ENCODE measurements at regions not wholly inside any gene's neighbourhood (a gene's known extent, or its start where the extent isn't known, plus 50 kb on each side); places are given as distances from the start of the nearest gene placed in this dataset.

DNA sequence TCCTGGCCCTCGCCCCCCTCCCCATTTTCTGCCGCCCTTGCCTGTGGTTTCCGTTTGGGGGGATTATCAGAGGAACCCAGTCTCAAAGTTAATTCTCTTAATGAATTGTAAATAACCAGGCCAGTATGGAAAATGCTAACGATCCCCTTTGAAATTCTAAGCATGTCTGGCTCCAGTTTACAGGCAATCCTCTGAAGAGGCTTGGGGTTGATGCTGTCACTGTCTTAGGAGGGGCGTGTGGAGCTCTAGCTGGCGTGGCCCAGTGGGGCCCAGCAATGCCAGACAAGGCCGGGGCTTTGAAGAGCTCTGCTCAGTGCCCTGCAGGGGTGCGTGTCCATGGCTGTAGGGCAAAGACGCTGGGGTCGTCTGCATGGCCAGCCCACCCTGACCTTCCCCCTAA is 164.6 kb downstream of the CYLD start:
- Mint-ChIP-seq H3K4me3 (no peak overlapping the region), H3K36me3 (no peaks in the 10 kb centered on the region), H3K27me3 (peaks cover 13 to 21% of the 10 kb centered on the region in 2 donors), H3K27ac (no peak overlapping the region), H3K4me1 (ENCODE audit: low read depth in 2 of 2) (no peaks in the 10 kb centered on the region), H3K9me3 (no peaks in the 10 kb centered on the region)
- DNase-seq (ENCODE audit: low spot score) = no peak
- no peak for ATAC-seq

DNA sequence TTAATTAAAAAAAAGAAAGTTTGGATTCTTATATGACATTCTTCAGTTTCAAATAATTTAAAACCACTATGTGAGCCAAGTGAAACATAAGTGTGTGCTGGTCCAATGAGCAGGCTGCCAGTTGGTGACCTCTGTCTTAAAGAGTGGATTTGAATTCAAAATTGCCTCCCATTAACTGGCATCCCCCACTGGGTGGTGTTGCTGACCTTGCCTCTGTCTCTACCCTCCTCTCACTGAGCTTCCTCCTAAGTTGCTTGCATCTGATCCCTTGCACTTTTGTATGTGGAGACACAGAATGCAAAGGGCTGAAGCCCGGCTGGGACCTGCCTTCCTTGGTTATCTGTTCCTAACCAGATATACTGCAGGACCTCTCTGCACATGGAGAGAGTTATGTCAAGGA is 160.6 kb downstream of the CYLD start:
- Mint-ChIP-seq H3K4me3 (no peak overlapping the region), H3K27me3 (peaks cover 7 to 29% of the 10 kb centered on the region in 2 donors), H3K4me1 (ENCODE audit: low read depth in 2 of 2) (no peaks in the 10 kb centered on the region), H3K27ac (no peak overlapping the region), H3K36me3 (no peaks in the 10 kb centered on the region), H3K9me3 (no peaks in the 10 kb centered on the region)
- DNase-seq (ENCODE audit: low spot score) = no peak
- no peak for ATAC-seq

DNA sequence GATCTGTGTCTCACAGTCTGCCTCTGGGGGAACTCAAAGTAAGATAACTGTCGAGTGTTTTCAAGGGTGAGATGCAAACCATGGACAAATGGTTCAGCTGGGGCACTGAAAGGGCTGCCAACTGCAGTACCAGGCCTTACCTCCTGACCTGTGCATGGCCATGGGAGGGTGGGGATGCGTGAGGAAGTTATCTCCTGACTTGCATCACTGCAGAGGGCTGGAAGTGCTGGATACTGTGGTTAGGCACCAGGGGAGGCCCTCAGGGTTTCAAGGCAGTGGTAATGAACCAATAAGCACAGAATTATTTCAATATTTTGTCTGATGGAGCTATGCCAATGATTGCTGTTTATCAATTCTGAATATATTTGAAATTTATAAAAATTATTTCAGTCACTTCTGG is 159.2 kb downstream of the CYLD start:
- Mint-ChIP-seq H3K27ac (no peak overlapping the region), H3K9me3 (no peaks in the 10 kb centered on the region), H3K27me3 (peaks cover 8 to 34% of the 10 kb centered on the region in 2 donors), H3K4me1 (ENCODE audit: low read depth in 2 of 2) (no peaks in the 10 kb centered on the region), H3K36me3 (peaks cover 5% of the 10 kb centered on the region), H3K4me3 (no peak overlapping the region)
- no peak for ATAC-seq
- no peak for DNase-seq (ENCODE audit: low spot score)

DNA sequence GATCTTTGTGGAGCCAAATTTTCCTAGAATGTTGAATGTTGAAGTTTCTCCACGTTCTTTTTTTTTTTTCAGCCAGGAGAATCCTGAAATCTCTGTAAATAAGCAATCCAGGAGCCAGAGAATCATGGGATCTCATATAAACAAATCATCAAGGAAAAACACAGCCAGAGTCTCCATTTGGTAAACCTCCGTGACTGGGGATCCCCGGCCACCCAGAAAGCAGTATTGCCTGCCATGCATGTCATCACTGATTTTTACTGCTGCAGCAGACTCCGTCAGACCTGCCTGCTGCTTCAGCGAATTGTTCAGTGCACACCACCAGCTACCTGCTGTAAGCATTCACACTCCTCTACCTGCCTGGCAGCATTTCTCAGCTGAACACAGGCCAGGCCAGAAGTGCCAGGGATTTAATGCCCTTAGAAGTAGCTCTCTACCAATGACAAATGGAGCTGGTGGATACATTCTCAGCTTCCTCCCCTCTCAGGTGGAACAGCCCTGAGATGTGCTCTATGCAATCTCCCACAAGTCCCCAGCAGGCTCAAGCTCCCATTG is 158.6 kb downstream of the CYLD start:
- H3K27ac Mint-ChIP-seq = no peak overlapping the region

DNA sequence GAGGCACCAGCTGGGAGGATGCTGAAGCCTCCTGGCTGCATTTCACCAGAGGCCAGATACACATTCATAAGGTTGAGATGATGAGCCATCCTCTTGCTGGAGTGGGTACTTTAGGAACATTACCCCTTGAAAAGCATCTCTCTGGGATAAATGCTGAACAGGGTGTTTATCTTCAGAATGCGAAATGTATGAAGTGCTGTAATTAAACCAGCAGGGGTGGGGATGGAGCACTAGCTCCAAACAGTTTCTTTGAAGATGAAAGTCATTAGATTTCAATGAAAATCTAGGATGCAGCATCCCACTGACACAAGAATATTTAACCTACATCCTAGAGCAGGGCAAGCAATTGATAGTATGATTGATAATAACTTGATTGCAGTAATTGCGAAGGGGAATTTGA is 158.1 kb downstream of the CYLD start:
- Mint-ChIP-seq H3K4me1 (ENCODE audit: low read depth in 2 of 2) (no peaks in the 10 kb centered on the region), H3K36me3 (peaks cover 5% of the 10 kb centered on the region), H3K4me3 (no peak overlapping the region), H3K27me3 (peaks cover 12 to 45% of the 10 kb centered on the region in 2 donors), H3K9me3 (no peaks in the 10 kb centered on the region), H3K27ac (no peak overlapping the region)
- ATAC-seq (no peak), DNase-seq (ENCODE audit: low spot score) (no peak)

More for the DNA sequence above, 158.6 kb downstream of the CYLD start:
- no peak for DNase-seq (ENCODE audit: low spot score)
- no peak for ATAC-seq
- no peak overlapping the region for H3K4me3 Mint-ChIP-seq
- no peaks in the 10 kb centered on the region for H3K9me3 Mint-ChIP-seq
- H3K27me3 Mint-ChIP-seq = peaks cover 12 to 40% of the 10 kb centered on the region in 2 donors
- H3K4me1 Mint-ChIP-seq (ENCODE audit: low read depth in 2 of 2) = no peaks in the 10 kb centered on the region
- peaks cover 5% of the 10 kb centered on the region for H3K36me3 Mint-ChIP-seq

DNA sequence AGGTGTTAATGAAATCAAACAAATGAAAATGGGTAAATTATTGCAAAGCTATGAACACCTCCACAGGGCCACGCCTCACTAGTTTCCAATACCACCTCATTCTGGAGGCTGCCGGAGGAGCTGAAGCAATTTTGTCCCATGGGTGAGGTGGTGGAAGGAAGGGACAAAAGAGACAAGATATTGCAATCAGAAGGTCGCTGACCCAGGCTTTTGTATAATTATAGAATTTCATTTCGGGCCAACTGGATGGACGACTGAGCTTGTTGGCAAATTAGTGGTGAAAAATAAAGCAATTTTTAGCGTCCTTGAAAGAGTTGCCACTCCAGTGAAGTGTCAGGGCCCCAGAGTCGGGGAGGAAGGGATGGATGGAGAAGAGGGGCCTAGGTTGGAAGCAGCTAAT is 147.9 kb downstream of the CYLD start:
- H3K4me3 Mint-ChIP-seq = no peak overlapping the region
- no peaks in the 10 kb centered on the region for H3K36me3 Mint-ChIP-seq
- H3K4me1 Mint-ChIP-seq (ENCODE audit: low read depth in 2 of 2) = no peaks in the 10 kb centered on the region
- DNase-seq (ENCODE audit: low spot score) = no peak
- H3K27ac Mint-ChIP-seq = no peak overlapping the region
- no peaks in the 10 kb centered on the region for H3K9me3 Mint-ChIP-seq
- no peak for ATAC-seq
- H3K27me3 Mint-ChIP-seq = peaks cover 22 to 50% of the 10 kb centered on the region in 2 donors

DNA sequence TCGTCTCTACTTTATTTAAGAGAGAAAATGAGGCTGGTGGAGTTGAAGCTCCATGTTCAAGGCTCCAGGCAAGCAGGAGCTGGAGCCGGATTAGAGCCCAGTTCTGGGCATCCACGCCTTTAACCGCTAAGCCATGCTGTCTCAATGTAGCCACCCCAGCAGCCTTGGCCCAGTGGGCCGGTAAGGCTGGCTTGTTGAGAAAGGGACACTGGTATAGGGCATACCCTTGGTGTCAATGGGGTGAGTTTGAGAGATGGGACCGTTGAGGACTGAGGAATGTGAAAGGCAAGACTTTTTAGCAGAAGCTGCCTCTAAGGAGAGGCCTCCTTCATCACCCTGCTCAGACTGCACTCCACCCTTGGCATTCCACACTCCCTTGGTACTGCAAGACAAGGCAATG is 147.4 kb downstream of the CYLD start:
- Mint-ChIP-seq H3K9me3 (no peaks in the 10 kb centered on the region), H3K4me1 (ENCODE audit: low read depth in 2 of 2) (no peaks in the 10 kb centered on the region), H3K27ac (no peak overlapping the region), H3K36me3 (no peaks in the 10 kb centered on the region), H3K4me3 (no peak overlapping the region), H3K27me3 (peaks cover 19 to 45% of the 10 kb centered on the region in 2 donors)
- DNase-seq (ENCODE audit: low spot score) (no peak), ATAC-seq (no peak)

DNA sequence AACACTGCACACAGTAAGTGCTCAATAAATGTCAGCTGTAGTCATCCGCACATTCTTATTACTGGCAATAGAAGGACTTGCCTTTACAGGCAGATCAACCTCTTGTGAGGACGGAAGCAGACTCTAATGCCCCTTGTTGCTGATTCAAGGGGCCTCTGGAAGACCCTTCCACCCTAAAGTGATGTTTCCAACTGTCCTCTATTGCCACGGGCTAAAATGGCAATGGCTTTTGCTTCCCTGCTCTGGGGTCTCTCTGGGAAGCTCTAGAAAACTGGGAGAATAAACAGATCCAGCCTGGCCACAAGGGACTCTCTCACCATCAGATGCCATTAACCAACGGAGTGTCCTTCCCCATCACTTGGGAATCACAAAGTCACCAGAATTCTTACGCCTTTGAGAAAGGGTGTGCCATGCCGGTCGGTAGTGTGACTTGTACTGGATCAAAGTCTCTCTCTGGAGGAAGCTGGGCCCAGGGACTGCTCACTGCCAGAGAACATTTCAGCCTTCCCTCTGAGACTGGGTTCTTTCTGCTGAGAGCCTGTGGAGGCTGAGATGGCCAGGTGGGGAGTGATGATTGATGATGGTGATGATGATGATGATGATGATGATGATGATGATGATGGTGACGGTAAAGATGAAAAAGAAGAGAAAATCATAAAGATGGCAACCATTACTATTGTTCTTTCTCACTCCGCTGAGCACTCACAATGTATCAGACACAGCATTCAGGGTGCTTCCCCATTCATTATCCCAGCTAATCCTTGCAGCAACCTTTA is 146.8 kb downstream of the CYLD start:
- H3K36me3 Mint-ChIP-seq = no peaks in the 10 kb centered on the region
- no peaks in the 10 kb centered on the region for H3K9me3 Mint-ChIP-seq
- no peaks in the 10 kb centered on the region for H3K4me1 Mint-ChIP-seq (ENCODE audit: low read depth in 2 of 2)
- no peak for ATAC-seq
- DNase-seq (ENCODE audit: low spot score) = no peak
- H3K27ac Mint-ChIP-seq = no peak overlapping the region
- peaks cover 16 to 39% of the 10 kb centered on the region in 2 donors for H3K27me3 Mint-ChIP-seq
- H3K4me3 Mint-ChIP-seq = no peak overlapping the region

DNA sequence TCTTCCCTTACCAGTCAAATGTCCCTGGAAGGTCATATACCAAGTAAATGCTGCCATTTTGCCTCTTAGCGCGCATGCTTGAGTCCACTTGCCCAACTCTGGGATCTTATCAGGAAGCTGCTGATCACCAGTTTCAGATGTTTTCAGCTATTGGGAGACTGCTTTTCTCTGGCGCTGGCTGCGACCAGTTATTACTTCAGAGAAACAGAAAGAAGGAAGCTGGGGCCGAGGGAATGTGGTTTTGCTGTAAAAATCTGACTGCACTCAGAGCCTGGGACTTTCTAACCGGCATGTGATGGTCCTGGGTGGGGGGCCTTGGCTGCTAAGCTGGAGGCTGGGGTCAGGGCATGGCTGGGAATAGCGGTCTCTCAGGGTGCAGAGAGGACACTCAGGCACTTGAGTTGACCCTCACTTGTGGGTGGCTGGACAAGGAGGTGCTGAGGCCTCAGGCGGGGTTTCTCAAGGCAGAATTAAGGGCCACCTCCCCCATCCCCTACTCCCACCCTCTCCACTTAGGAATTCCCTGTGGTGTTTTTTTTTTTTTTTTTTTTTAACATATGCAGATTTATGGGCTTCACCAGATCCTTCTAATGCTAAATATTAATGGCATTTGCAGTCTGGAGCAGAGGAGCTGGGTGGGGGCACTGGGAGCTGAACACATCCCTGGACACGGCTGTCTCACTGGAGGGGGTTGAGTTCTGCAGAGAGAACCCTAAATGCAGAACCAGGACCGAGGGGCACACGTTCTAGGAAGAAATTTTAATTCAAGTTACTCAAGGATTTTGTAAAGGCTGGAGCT is 145.8 kb downstream of the CYLD start:
- DNase-seq (ENCODE audit: low spot score) = no peak
- Mint-ChIP-seq H3K27ac (no peak overlapping the region), H3K9me3 (no peaks in the 10 kb centered on the region), H3K4me1 (ENCODE audit: low read depth in 2 of 2) (no peaks in the 10 kb centered on the region), H3K36me3 (no peaks in the 10 kb centered on the region), H3K27me3 (peaks cover 13 to 30% of the 10 kb centered on the region in 2 donors), H3K4me3 (no peak overlapping the region)
- ATAC-seq = no peak

DNA sequence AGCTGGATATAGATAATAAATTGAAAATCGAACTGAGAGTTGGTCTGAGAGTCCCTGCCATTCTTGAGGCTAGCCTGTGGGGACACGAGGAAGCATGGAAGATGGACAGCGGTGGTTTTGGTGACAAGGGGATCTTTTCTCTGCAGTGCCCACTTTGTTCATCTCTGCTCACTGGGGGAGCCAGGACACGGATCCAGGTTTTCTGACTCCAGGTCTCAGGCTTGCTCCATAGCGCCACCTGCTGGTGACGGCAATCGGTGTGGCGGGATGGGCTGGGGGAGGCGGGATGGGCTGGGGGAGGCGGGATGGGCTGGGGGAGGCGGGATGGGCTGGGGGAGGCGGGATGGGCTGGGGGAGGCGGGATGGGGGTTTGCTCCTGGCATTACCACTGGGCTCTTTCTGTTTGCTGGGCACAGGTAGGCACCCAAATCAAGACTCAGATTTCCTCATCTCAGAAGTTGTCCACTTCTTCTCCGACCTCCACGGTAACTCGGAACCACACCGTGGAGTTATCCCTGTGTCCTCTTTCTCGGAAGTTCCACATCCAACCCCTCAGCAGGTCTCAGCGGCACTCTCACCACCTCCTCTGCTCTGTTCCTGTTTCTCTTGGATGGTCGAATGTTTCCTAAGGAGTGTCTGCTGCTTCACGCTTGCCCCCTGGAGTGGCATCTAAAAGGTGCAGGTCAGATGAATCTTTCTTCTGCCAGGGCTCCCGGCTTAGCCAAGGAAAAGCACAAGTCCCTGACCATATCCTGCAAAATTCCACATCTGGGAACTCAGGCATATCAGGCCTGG is 142.4 kb downstream of the CYLD start:
- DNase-seq (ENCODE audit: low spot score) (no peak), ATAC-seq (no peak)
- H3K27ac Mint-ChIP-seq = no peak overlapping the region
- no peaks in the 10 kb centered on the region for H3K9me3 Mint-ChIP-seq
- H3K27me3 Mint-ChIP-seq = peaks cover 4 to 18% of the 10 kb centered on the region in 2 donors
- no peaks in the 10 kb centered on the region for H3K4me1 Mint-ChIP-seq (ENCODE audit: low read depth in 2 of 2)
- no peak overlapping the region for H3K4me3 Mint-ChIP-seq
- H3K36me3 Mint-ChIP-seq = no peaks in the 10 kb centered on the region

DNA sequence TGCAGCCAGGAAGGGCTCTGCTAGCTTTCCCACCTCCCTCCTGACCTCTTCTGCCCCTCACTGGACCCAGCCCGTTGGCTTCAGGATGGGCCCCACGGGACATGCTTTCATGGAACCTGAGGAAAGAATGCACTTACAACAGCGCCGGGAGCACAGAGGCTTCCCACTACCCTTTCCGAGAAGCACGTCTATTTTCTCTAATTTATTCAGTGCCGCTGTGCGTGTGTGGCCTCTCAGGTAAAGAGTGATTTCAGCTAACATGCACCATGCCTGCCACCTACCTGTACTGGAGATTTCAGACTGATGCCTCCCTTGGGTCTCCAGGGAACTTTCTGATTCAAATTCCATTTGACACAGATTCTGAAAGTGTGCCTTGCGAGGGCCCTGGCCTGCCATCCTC is 140.1 kb downstream of the CYLD start:
- Mint-ChIP-seq H3K4me1 (ENCODE audit: low read depth in 2 of 2) (no peaks in the 10 kb centered on the region), H3K27me3 (peaks cover 19 to 23% of the 10 kb centered on the region in 2 donors), H3K27ac (no peak overlapping the region), H3K36me3 (no peaks in the 10 kb centered on the region), H3K4me3 (no peak overlapping the region), H3K9me3 (no peaks in the 10 kb centered on the region)
- DNase-seq (ENCODE audit: low spot score) = no peak
- ATAC-seq = no peak

DNA sequence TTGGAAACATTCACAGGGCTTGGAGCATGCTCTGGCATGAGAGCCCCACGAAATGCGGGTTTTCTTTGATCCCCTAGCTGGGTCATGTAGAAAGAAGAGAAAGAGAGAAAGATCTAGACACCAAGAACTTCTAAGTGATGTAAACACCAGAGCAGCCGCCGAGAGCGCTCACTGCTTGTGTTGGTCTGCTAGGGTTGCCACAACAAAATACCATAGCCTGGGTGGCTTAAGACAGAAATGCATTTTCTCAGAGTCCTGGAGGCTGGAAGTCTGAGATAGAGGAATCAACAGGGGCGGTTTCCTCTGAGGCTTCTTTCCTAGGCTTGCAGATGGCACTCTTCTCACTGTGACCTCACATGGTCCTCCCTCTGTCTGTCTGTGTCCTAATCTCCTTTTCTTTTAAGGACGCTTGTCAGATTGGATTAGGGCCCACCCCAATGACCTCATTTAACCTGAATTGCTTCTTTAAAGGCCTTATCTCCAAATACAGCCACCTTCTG is 139.5 kb downstream of the CYLD start:
- Mint-ChIP-seq H3K4me1 (ENCODE audit: low read depth in 2 of 2) (no peaks in the 10 kb centered on the region), H3K36me3 (no peaks in the 10 kb centered on the region), H3K27ac (no peak overlapping the region), H3K27me3 (peaks cover 19 to 23% of the 10 kb centered on the region in 2 donors), H3K9me3 (no peaks in the 10 kb centered on the region), H3K4me3 (no peak overlapping the region)
- ATAC-seq = no peak
- DNase-seq (ENCODE audit: low spot score) = no peak

DNA sequence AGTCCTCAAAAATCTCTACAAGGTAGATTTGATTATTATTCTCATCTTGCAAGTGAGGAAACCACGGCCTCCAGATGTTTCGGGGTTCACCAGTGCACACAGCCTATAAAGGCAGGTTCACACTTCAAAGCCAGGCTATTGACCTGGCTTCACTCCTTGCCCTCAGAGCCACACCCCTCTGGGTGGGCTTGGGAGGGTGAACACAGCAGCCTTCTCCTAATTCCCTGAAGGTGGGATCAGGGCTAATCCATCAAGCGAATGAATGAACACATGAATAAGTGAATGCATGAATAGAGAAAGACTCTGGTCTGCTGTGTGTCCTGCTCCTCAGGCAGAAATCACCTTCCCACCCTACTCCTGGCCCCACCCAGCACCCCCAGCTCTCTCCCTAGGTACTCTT is 139.0 kb downstream of the CYLD start:
- no peaks in the 10 kb centered on the region for H3K4me1 Mint-ChIP-seq (ENCODE audit: low read depth in 2 of 2)
- H3K36me3 Mint-ChIP-seq = no peaks in the 10 kb centered on the region
- H3K4me3 Mint-ChIP-seq = no peak overlapping the region
- peaks cover 22 to 27% of the 10 kb centered on the region in 2 donors for H3K27me3 Mint-ChIP-seq
- no peaks in the 10 kb centered on the region for H3K9me3 Mint-ChIP-seq
- no peak overlapping the region for H3K27ac Mint-ChIP-seq
- ATAC-seq (no peak), DNase-seq (ENCODE audit: low spot score) (no peak)
